Spleen (tissue), 7 donors: ENCODE measurements at regions not wholly inside any gene's neighbourhood (a gene's known extent, or its start where the extent isn't known, plus 50 kb on each side); places are given as distances from the start of the nearest gene placed in this dataset.

Experiments used
- POLR2A ChIP-seq, 3 donors: fragments of 450-650 bp; IDR thresholded peaks; one replicate each; pipeline ENCODE4 v1.5.1; 2017; ENCODE audit warnings: antibody characterized with exemption in 3 of 3, mild to moderate bottlenecking in 1 of 3
- TF ChIP-seq, protein P1 (sequence below), 11 experiments: fragments of 200-600 bp in 7 of 11; fragments of 450-650 bp in 4 of 11; sonication (generic) in 4 of 11; IDR thresholded peaks in 8 of 11; conservative IDR thresholded peaks in 3 of 11; 1 replicate in 7 of 11; 2 replicates in 4 of 11; pipeline versions ENCODE4 v1.4.0 to v1.8.0; 2016 to 2021; ENCODE audit warnings: antibody characterized with exemption in 11 of 11, inconsistent platforms in 4 of 11, mild to moderate bottlenecking in 1 of 11
- donor health status: DM: no; HTN: no; CAD: no; lungs with moderate emphysema.
- donor health status: DM: no; HTN: no; CAD: no.
- donor health status: DM: no; HTN: no; CAD: no.

DNA sequence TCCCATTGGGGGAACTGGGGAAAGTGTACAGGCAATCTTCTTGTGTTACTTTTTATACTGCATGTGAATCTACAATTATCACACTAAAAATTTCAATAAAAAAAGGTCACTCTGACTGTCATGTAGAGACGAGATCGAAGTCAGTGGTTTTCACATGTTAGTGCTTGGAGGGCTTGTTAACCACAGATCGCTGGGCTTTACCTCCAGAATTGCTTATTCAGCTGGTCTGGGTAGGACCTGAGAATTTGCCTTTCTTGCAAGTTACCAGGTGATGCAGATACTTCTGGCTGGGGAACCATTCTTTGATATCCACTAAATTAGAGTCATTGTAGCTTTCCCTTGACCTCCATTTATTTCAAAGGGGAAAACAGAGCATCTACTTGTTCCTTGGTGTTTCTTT, 62.8 kb upstream of the SLC38A4 start:
- TF ChIP-seq, protein P1, sequence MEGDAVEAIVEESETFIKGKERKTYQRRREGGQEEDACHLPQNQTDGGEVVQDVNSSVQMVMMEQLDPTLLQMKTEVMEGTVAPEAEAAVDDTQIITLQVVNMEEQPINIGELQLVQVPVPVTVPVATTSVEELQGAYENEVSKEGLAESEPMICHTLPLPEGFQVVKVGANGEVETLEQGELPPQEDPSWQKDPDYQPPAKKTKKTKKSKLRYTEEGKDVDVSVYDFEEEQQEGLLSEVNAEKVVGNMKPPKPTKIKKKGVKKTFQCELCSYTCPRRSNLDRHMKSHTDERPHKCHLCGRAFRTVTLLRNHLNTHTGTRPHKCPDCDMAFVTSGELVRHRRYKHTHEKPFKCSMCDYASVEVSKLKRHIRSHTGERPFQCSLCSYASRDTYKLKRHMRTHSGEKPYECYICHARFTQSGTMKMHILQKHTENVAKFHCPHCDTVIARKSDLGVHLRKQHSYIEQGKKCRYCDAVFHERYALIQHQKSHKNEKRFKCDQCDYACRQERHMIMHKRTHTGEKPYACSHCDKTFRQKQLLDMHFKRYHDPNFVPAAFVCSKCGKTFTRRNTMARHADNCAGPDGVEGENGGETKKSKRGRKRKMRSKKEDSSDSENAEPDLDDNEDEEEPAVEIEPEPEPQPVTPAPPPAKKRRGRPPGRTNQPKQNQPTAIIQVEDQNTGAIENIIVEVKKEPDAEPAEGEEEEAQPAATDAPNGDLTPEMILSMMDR (IDR thresholded peaks at IDR 0.05 in 8 of 11, conservative IDR thresholded peaks at IDR 0.05 in 3 of 11) = no peak
- TF ChIP-seq POLR2A (IDR thresholded peaks at IDR 0.05) = no peak
